AG20443 (cell line): ENCODE measurements at regions not wholly inside any gene's neighbourhood (a gene's known extent, or its start where the extent isn't known, plus 50 kb on each side); places are given as distances from the start of the nearest gene placed in this dataset.

Source experiments
- DNase-seq: peaks from one replicate; pipeline ENCODE4 v3.0.0; 2012; ENCODE audit warnings: low spot score, mixed read lengths

GRCh38 chr1:62370594-62370993 is 51.4 kb upstream of the KANK4 start:
- DNase-seq = no peak

GRCh38 chr1:62371375-62371774 is 52.1 kb upstream of the KANK4 start:
- DNase-seq = no peak

GRCh38 chr1:62373221-62373620 is 54.0 kb upstream of the KANK4 start:
- no peak for DNase-seq

GRCh38 chr1:62377043-62377562 is 57.9 kb upstream of the KANK4 start:
- no peak for DNase-seq

DNA sequence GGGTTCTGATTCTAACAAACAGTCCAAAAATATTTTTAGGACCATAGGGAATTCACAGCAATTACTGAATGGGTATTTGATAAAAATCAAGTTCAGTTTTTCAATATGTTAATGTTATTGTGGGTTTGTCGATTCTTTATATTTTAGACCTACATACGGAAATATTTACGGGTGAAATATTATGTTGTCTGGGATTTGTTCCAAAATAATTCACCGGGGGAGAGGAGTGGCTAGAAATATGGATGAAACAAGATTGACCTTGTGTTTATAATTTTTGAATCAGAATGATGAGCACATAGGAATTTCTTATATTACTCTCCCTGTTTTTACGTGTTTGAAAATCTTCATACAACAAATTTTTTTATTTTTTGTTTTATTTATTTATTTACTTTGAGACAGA is 56.7 kb upstream of the USP1 start:
- no peak for DNase-seq

DNA sequence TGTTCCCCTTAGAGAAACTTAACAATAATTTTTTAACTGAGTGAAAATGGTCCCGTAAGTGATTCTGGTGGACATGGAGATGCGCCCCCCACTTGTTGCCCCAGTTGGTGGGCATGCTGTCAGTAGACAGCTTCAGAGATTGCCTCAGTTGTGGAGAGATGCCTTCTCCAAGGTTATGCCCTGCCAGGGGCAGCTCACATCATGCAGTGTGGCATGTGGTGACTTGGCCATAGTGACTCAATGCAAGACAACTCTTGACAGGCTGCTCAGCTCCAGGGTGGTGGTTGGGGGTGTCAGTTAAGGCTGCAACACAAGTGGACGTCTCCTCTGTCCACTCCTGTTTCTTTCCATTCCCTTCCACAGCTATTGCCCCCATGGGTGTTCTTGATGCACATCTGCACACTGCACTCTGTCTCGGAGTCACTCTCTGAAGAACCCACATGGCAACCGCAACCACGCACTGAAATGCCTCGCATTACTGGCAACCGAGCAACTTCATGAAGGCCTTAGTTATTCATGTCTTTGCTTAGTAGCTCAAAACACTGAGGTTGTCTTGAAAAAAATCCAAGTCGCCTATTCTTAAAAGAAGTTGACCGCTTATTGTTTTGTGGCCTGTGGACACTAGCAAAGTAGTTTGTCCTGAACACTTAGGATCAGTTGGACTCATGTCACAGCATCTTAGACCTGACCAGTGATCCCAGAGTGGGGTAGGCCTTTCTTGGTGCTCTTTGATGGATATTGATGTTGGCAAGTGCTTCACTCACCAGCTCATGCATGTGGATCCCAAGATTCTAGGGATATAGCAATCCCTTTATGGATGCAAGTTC is 54.8 kb upstream of the USP1 start:
- DNase-seq = no peak

GRCh38 chr1:62382658-62382955 is 54.2 kb upstream of the USP1 start:
- no peak for DNase-seq

DNA sequence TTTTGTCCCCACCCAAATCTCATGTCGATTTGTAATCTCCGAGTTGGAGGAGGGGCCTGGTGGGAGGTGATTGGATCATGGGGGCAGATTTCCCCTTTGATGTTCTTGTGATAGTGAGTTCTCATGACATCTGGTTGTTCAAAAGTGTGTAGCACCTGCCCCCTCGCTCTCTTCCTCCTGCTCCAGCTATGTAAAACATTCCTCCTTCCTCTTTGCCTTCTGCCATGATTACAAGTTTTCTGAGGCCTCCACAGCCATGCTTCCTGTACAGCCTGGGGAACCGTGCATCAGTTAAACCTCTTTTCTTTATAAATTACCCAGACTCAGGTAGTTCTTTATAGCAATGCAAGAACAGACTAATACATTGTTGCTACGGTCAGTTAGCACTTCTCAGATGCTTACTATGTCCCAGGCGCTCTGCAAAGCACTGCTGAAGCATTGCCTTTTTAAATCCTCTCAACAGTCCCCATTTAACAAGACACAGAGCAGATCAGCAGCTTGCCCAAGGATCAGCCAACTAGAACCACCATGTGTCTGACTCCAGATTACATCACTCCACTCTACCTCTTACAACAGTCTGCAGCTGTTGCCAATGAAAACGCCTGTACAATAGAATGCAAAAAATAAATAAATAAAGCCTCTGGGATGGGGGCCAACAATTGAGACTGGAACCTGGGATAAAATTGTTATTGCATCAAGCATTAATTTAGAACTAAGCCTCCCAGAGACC is 52.4 kb upstream of the USP1 start:
- peak; percentile 92 for DNase-seq

- no peak for DNase-seq
These were observed 50.9 kb upstream of the USP1 start for GRCh38 chr1:62385923-62386322.

DNA sequence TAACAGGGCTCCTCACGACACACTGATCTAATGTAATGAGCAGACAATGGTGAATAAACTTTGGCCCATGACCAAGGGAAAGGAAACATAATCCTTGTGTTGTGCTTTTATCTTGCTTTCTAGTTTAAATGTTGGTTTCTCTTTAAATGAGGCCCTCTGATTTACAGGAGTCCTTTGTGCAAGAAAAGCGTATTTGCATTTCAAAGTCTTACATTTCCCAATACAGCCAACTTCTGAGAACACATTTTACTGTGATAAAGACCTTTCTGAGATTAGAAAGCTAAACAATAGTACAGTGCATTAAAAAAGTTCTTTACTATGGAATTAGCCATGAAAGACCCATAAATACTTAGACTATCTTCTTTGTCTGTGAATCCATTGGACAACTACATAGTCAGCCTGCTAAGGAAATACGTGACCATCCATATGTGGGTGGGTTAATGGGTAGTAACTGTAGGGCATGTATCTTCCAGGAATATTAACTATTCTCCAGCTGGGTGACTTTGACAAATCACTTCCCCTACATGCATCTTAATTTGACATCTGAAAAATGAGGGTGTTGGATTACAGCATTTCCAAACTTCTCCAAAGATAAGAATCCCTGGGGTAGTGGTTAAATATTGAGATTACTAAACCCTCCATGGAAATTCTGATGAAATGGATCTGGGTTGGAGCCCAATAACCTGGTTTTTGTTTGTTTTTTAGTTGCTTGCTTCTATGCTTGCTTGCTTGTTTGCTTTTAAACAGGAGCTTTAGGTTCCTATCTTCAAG is 50.3 kb upstream of the USP1 start:
- DNase-seq = no peak
